NCI-H1694 (cell line): ENCODE measurements at regions not wholly inside any gene's neighbourhood (a gene's known extent, or its start where the extent isn't known, plus 50 kb on each side); places are given as distances from the start of the nearest gene placed in this dataset.
"Not testable (repeated sequence)": the region's sequence is repeated elsewhere in the genome, so short reads cannot be mapped to it uniquely, and the experiment has no call there.

Source experiments
- DNase-seq: peaks from one replicate; lab custom pipeline; 2025; lab: John Stamatoyannopoulos, UW

DNA sequence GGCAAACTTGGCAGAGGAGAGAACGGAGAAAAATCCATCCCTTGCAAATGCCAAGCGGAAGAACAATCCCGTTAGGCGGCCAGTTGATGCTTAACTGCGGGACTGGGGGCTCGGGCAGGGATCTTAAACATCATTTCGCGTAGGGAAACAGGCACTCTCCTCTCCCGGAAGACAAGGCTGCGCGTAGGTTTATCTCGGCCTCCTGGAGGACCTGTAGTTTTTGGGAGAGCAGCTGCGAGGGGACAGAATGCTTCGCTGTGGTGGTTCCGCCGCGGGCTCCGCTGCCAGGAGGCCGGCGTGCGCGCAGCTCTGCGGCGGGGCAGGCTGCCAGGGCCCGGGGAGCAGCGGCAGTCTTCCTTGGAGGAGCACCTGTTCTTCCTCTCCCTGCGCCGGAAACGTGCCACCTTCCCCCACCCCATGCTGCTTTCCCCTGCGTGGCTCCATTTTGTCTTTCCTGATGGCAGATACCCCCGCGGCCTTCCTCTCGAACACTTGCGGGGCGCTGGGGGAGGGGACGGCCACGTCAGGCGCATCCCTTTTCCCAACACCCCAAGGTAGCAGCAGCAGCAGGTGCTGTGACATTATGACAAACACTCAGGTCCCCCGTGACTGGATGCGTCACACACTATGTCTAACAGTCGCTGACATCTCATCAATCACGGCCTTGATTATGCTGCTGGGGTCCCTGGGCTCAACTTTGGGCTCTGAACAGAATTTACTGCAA, 230.7 kb upstream of the BTBD3 start:
- no peak for DNase-seq

DNA sequence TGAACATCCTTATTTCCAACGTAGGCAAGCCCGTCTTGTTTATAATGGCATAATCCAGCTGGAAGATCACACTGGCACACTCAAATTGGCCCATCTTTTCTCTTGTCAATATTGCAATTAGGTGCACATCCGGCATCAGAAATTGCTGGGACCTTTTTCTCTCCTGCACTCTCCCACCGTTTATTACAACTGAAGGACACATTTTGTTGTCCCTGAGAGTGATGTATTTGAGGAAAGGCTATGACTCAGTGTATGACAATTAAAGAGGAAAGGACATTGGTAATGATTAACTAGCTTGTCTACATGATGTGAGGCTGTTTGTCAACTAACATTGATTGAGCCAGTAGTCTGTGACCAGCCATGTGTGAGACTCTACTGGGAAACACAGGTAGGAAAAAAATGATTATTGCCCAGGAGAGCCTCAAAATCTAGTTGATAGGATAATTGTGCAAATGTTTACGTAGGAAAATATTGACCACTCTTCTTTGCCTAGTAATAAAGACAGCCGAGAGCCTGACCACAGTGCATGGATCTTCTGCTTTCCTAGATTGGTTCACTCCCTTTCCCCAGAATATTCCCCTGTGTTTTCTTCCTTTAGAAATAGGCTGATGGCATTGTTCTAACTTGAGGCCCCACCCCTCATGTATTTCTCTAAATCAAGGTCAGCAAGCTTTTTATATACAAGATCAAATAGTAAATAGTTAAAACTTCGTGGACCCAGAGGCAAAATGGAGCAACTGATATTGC, 230.0 kb upstream of the BTBD3 start:
- no peak for DNase-seq

DNA sequence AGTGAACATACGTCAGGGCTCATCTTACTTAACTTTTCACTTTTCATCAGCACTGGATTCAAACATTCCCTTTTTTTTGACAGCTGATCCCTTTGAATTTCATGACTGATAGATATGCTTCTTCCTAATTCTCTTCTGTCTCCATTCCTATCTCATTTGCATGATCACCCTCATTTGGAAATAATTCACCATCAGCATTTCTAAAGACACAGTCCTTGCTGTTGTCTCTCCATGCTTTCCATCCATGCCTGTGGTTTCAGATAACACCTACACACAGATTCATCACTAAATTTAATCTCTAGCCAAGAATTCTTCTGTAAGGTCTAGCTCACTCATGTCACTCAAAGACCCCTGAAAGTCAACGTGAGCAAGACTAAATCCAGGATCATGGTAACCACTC, 228.4 kb upstream of the BTBD3 start:
- no peak for DNase-seq

DNA sequence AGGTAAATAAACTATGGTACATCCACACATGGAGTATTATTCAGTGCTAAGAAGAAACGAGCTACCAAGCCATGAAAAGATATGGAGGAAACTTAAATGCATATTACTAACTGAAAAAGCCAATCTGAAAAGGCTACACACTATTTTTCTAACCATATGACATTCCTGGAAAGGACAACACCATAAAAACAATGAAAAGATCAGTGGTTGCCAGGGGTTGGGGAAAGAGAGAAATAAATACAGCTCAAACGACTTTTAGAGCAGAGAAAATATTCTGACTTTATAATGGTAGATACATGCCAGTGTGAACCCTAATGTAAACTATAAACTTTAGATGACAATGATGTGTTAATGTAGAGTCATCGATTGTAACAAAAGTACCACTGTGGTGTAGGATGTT, 225.9 kb upstream of the BTBD3 start:
- DNase-seq: no peak

DNA sequence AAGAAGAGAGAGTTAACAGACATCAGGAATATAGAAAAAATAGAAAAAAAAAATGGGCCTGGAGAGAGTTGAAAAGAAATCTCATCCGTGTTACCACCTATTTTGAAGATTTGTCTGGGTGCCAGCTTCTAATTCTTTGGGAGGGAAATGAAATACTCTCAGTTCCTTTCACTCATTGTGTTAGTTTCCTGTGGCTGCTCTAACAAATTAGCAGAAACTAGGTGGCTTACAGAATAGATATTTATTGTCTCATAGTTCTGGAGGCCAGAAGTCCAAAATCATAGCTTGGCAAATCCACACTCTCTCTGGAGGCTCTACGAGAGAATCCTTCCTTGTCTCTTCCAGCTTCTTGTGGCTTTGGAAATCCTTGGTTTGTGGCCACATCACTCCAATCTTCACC, 225.1 kb upstream of the BTBD3 start:
- DNase-seq: no peak

- DNase-seq: no peak
Measured at GRCh38 chr20:11694467-11694866, 223.2 kb upstream of the BTBD3 start.

DNA sequence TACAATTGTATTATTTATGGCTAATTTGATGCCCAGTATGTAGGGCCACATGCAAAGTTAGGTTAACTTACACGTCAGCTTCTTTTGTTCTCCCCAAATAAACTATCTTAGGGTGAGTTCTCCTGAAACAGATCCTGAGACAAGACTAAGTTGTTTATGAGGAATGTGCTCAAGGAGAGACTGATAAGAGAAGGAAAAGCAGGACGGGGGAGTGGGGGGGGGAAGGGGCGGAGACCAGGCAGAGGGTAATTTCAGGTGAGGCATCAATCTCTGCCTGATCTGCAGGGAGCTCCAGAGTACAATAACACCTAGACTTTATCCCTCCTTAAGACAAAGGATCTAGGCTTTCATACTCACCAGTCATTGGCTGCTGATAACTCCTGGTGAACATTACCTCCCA, 220.6 kb upstream of the BTBD3 start:
- DNase-seq: no peak

- no peak for DNase-seq
Measured at GRCh38 chr20:11697646-11698045, 220.0 kb upstream of the BTBD3 start.

- DNase-seq: no peak
Measured at GRCh38 chr20:11698124-11698523, 219.6 kb upstream of the BTBD3 start.

DNA sequence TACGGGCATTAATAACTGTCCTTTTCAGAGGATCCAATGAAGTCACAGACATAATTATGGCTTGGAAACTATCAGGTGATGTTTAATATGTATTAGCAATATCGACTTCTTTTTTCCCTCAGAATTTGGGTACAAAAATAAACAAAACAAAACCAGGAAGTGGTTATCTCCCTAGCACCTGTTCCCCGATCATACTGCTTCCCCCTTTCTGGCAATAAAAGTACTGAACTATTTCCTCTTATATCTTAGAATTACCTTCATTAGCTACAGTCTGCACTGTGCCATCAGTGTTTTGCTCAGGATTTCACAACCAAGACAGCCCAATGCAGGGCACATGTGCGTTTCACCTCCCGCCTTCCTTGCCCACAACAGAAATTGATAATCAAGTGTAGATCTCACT, 216.9 kb upstream of the BTBD3 start:
- no peak for DNase-seq

- DNase-seq: no peak
Measured at GRCh38 chr20:11702721-11703518, 214.8 kb upstream of the BTBD3 start.

DNA sequence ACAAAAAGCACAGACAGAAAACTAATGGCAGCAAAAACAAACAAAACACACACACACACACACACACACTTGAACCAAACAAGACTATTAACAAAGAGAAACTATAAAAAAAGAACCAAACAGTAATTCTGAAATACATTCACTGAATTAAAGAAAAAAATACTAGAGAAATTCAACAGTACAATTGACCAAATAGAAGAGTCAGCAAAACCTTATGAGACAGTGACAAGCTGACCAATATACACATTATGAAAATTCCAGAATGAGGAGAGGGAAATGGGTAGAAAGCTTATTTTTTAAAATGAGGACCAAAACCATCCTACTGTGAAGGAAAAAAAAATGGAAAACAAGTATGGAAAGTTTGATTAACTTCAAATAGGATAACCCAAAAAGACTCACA, 212.2 kb upstream of the BTBD3 start:
- DNase-seq: no peak

DNA sequence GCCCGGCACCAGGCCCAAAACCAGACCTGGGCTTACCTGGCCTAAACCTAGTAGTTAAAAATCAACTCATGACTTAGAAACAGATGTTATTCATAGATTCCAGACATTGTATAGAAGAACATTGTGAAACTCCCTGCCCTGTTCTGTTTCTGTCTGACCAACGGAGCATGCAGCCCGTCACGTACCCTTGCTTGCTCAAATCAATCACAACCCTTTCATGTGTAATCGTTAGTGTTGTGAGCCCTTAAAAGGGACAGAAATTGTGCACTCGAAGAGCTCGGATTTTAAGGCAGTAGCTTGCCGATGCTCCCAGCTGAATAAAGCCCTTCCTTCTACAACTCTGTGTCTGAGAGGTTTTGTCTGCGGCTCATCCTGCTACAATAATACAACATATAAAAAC, 209.5 kb upstream of the BTBD3 start:
- not testable (repeated sequence) for DNase-seq

DNA sequence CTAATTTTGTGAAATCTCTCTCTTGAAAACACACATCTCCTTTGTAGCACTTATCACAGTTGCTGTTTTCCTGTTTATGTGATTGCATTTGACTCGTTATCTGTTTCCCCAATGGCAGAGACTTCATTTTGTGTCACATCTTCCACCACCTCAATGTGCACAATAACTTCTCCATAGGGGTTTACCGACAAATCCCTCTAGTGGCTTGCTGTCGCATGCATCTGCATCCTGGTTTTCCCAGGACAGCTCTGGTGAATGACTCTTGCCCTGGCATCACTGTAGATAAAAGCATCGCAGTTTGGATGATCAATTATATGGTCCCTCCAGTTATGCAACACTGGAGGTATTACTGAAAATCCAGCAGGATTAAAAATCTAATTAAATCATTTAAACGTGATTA, 206.5 kb upstream of the BTBD3 start:
- DNase-seq: no peak

DNA sequence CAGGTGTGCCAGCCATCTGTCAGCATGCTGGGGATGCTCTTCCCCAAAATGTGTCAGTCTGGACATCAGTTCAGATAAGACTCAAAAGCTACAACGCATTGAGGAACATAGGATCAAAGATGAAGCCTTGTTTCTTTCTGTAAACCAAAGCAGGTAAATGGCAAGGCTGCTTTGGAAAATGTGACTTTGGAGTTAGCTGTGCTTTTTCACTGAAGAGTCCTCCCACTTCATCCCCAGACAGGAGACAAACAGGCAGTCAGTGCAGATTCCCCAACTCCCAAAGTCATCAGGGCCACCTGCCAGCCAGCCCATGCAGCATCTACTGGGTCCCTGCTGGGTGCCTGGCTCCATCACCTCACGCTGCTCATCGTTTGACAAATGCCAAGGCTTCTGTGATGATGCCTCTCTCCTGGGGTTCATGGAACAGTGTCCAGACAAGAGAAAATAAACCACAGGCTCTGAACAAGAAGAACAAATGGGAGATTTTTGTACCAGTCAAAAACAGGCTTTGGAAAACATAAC, 205.0 kb upstream of the BTBD3 start:
- DNase-seq: peak; percentile 19

DNA sequence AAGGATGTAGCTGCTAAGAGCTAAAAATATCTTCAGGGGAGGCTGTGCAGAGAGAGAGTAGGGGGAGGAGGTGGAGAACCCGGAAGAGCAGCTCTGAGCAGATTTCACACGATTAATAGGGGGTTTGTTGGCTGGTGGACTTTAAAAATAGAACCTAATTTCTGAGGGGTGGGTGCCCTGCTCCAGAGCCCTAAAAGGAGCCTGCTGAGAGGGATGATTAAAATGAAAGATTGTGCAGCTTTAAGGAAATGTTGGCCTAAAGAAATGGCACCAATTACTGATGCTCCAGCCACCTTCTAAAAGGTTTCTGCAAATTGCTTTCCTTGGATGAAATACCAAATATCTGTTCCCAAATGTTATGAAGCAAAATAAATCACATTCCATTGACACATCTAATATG, 202.8 kb upstream of the BTBD3 start:
- DNase-seq: no peak

DNA sequence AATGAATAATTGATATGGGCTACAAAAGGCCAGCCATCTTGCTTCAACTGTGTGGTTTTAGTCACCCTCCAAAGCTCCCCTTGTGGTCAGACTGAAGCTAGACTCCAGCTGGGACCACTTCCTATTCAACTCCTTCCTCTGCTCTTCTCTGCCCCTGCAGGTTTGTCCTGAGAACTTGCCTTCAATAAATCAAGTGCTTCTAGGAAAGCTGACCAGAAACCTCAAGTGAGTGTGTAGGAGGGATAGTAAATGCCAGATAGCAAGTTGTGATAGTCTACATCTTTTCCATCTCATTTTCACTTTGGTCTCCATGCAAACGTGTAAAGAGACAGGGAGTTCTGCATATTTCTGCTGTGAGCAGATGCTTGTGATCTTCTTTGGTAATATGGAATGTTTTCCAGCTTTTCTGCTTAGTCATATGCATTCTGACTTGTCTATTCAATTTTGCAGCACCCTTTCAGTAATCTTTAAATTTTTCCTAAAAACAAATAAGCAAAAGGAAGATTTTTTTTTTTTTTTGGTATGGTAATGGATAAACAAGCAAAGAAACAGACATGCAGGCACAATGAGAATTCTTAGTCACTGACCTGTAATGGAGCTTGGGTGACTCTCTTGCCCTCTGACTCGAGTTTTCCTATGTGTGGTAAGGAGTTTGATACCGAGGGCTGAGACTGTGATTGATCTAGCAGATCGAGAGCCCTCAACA, 201.3 kb upstream of the BTBD3 start:
- no peak for DNase-seq

DNA sequence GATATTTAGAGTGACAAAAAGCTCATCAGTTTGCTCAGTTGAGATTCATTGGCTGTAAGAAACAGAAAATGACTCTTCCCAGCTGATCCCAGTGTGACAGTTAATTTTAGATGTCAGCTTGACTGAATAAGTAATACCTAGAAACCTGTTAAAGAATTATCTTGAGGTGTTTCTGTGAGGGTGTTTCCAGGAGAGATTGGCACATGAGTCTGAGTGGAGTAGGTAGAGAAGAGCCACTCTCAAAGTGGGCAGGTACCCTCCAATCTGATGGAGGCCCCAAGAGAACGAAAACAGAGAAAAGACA, 200.8 kb upstream of the BTBD3 start:
- DNase-seq: no peak

- DNase-seq: no peak
Measured at GRCh38 chr20:11717562-11717961, 200.1 kb upstream of the BTBD3 start.

GRCh38 chr20:11718474-11719094, 199.1 kb upstream of the BTBD3 start:
- no peak for DNase-seq

DNA sequence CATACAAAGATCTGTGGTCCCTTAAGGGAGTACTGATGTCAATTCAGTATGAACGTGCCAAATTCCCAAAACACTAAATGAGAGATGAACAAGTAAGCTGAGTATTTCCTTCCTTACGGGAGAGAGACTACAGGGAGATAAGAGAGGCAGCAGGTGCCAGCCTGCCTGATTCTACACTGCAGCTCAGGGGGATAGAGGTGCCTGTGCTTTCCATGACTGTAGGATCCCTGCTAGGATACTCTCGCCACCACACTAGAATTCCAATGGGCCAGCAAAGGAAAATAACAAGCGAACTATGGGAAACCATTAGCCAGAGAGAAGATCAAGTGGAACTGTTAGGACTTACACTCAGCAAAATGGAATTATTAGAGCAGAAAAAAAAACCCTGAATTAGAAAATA, 198.5 kb upstream of the BTBD3 start:
- no peak for DNase-seq

- no peak for DNase-seq
Measured at GRCh38 chr20:11721411-11721810, 196.3 kb upstream of the BTBD3 start.
